GM19193 (cell line): ENCODE measurements at regions not wholly inside any gene's neighbourhood (a gene's known extent, or its start where the extent isn't known, plus 50 kb on each side); places are given as distances from the start of the nearest gene placed in this dataset.

Source experiments
- POLR2A ChIP-seq: IDR thresholded peaks from 4 replicates; pipeline ENCODE4 v1.6.1; 2011; ENCODE audit not compliant: insufficient read depth, insufficient read length; ENCODE audit errors: extremely low read depth

DNA sequence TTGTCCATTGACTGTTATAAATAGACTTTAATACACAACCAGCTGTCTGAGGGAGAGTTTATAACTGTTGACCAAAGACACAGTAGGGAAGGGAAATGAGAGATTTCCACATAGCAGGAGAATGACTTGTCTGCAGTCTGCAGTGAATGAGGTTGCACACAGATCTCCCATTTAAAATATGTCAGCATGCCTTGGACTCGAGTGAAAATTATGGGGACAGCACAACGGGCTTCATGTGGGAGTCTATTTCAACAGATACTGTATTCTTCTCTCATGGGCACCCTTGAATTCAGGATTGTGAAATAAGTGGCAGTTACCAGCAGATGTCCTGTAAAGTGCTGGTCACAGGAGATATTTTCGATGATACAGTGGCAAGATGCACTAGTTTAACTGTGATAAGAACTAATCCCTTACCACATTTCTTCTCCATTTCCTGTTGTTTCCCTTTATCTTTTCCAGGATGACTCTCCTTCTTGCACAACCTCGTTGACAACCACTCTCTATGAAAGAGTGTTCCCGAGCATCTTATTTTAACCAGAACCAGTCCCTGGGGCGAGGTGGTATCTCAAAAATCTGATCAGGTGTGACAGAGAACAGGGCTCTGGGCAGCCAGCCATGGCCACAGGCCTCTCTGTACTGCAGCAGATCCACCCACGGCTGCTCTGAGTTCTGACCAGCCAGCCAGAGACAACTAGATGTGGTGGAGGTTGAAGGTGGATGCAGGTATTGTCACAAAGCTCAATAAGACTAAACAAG is 51.5 kb upstream of the MAP3K1 start:
- no peak for TF ChIP-seq POLR2A

DNA sequence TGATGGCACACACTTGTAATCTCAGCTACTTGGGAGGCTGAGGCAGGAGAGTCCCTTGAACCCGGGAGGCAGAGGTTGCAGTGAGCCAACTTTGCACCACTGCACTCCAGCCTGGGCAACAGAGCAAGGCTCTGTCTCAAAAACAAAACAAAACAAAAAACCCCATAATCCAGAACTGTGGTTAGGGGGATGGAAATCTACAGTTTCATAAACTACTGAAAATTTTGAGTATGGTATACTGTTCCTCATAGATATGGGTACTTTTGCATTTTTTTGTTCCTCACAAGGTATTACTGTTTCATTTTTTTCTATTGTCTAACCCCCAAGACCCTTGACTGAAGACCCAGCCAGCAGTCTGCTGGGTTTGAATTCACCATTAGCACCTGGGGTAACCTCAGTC is 52.2 kb upstream of the MAP3K1 start:
- no peak for TF ChIP-seq POLR2A

DNA sequence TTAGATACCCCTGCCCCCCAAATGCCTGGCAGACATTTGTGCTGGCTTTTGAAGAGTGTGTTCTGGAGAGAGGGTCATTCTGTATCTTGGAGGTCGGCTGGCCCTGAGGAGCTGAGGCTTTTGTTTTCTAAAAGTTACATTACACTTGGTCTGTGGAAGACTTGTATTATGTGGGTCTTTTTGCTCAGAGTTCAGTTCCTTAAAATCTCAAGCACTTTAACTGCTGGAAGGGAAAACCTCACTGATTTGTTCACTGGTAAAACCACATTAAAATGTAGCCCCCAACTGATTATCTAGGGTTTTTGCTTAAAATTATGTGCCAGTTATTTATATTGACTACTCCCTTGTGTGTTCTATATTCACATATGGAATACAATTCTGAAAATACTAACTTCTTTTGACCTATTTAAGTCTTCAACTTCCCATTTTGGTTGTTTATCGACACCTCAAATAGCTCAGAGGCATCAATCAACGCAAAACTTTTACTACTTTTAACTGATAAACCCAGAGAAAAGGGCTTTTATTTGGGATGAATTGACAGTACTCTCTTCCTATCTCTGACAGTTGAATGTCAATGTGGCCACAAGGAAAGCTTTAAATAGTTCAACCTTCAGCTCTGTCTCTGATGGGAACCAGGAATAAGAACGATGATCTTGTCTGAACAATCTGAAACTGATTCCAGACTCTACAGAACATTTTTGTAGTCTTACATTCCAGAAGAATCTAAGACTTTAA is 54.0 kb upstream of the MAP3K1 start:
- TF ChIP-seq POLR2A = no peak

DNA sequence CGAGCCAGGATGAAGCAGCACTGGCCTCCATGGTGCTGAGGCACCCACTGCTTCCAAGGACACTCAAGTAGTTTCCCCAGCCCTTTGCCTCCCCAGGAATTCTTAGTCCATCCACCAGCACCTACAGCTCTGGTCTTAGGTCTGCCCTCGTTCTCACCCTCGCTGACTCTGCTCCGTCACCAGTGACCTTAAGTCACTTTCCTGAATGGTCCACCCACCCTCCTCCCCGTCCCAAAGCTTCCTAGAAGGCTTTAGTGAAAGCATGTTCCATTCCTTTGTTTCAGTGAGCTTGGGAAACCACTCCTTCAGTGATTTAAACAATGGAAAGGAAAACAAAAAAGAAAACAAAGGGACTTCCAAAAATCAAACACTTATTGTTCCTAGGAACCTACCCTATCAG is 54.6 kb upstream of the MAP3K1 start:
- TF ChIP-seq POLR2A = no peak

DNA sequence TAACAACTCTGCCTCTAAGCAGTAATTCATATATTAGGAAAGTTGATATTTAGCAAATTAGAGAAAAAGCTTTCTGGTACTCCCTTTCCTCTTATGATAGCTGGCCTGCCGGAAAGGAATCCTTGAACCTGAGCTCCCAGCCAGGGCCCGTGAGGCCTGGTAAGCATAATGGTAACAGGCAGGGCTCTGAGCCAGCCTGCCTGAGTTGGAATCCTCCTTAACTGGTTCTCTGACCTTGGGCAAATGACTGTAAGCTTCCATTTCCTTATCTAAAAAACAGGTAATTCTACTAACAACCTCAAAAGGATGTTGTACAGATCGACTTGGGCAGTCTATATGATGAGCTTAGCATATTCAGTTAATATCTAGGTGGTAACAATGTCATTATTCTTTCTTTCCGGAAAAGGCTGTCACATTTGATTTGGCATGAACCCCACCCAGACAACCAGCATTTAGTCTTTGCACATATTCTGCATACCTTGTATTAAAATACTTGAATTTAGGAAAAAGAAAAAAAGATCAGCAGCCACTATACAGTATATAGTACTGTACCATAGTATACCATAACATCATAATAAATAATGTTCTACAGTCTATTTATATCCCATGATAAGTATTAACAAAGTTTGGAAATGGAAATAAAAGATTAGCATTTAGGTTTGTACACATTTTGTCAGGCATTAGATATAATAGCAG is 55.7 kb upstream of the MAP3K1 start:
- TF ChIP-seq POLR2A = no peak

DNA sequence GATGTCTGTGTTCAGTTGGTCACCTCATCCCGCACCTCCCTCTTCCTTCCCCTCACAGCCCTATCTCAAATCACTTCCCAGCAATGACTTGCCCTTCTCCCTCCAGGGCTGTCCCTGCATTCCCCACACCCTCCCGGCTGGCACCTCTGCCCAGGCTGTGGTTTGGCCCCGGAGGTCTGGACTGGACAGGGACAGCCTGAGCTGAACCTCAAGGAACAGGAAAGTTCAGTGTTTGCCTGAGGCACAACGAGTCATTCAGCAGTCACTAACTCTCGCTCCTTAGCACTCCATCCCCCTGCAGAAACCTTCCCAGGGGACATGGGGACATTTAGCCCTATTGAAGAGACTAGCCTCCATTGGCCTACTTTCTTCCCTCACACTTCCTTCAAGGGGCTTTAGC is 58.3 kb upstream of the MAP3K1 start:
- no peak for TF ChIP-seq POLR2A

DNA sequence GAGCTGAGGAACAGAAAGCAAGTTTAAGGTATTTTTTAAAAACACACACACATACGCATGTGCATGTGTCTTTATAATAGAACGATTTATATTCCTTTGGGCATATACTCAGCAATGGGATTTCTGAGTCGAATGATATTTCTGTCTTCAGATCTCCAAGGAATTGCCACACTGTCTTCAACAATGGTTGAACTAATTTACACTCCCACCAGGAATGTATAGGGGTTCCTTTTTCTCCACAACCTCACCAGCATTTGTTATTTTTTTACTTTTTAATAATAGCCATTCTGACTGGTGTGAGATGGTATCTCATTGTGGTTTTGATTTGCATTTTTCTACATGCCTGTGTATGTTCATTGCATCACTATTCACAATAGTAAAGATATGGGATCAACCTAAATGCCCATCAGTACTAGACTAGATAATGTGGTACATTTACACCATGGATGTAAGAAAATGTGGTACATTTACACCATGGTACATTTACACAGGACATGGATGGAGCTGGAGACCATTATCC is 60.3 kb upstream of the MAP3K1 start:
- no peak for TF ChIP-seq POLR2A

DNA sequence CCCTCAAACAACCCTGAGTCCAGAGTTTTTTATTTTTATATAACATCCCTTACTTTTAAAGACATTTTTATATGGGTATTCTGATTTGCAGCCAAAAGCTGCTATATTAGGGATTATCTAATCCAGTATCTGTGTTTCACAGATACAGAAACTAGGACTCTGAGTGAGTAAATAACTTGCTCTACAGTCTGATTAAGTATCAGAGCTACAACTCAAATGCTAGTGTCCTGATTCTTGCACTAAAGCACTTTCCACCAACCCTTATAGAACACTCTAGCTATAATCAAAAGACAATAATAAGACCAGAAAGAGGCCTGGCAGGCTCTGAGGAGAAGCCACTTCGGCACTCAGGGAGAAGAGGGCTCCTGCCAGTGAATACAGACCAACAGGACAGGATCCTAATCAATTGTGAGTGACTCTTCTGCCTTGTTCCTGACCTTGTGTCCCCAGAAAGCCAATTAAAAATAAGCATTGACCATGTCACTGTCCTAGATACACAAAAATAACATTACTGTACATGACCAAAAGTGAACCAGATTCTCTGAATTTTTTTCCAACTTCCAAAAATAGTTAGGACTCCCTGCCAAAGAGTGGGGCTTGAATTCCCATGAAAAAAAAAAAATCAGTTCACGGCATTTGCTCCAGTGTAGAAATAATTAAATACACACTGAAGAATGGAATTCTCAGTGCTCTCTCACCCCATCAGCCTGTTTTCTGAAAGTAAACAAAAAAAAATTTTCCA is 63.6 kb upstream of the MAP3K1 start:
- no peak for TF ChIP-seq POLR2A

DNA sequence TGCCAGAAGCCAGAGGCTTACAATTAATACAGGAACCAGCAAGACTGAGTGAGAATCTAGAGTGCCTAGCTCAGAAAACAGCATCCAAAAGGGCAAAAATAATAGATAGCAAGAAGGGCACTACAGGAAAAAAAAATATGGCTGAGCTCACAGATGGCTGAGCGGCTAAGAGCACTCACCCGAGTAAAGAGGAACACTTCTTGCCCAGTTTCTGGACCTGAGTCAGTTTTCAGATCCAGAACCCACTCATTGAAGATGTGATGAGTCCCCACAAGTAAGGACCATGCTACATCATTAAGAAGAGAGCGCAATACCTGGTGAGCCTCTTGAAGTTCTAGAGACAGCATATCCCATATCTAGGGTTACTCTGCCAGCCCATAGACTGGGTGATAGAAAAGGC is 65.5 kb upstream of the MAP3K1 start:
- no peak for TF ChIP-seq POLR2A

DNA sequence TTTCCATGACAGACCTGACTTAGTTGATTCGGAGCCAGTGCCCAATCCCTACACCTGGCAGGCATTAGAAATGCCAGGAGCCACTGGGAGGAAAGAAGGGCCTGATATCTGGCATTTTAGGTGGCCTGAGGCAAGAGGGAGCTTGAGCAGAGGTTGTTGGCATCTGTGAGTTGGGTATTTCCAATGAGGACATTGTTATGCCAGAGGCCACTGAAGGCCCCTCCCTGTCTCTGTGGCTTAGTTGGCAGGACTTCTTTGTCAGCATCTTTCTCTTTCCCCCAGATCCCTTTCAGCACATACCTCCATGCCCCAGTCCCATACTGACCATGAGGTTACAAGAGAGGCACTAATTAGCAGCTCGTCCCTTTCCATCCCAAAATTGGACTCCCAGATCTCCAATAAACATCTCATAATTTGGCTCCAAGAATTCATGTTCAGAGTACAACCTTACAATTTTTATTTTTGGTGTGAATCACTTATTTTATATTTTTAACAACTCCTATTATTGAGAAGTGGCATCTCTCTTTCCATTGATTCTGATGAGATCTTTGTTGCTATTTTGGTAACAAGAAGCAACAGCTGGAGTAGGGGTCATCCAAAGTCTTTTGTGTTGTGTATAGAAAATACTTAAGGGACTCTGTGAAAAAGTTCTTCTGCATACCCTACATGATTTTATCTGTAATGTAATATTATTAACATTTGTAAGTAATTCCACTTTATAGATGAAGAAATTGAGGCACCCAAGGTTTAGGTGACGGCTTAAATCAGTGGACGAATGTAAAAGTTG is 68.6 kb upstream of the MAP3K1 start:
- TF ChIP-seq POLR2A = no peak

DNA sequence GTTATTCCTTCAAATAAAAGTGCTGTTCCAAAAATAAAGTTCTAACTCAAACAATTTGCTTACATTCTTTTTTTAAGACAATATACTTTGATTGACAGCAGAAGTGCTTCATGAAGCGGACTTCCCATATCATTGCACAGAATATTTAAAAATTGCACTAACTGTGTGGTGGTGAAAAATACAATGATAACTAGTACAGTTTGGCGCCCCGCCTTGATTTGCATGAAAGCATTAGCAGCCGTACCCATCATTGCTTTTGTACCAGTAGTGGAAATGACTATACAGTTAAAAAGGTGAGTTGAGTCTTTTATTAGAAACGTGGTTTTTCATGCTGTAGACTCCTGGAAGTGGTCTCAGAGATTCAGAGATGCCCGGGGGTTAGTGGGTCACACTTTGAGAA is 69.5 kb upstream of the MAP3K1 start:
- no peak for TF ChIP-seq POLR2A

DNA sequence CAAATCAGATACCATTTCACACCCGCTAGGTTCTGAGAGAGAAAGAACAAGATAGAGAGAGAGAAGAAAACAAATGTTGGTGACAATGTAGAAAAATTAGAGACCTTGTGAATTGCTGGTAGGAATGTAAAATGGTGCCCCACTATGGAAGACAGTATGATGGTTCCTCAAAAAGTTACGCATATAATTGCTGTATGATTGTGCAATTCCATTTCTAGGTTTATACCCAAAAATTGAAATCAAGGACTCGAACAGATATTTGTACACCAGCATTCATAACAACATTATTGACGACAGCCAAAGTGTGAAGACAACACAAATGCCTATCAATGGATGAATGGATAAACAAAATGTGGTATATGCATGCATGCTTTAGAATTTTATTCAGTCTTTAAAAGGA is 74.5 kb upstream of the MAP3K1 start:
- TF ChIP-seq POLR2A = no peak

DNA sequence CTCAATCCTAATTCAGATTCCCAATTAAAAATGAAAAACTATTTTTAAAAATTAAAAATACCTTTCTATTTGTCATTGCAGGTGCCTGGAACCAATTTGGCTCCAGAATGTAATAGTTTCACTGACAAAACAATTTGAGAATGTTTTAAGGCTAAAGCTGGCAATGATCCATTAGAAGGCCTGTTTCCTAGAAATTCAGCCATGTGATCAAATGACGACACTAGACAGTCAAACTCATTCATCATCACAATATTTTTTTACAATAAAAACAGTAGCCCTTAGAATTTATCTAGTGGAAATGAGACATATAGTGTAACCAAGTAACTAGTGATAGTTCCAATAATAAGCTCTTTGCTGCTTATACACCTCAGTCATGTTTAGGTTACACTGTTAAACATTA is 75.4 kb upstream of the MAP3K1 start:
- TF ChIP-seq POLR2A = no peak

DNA sequence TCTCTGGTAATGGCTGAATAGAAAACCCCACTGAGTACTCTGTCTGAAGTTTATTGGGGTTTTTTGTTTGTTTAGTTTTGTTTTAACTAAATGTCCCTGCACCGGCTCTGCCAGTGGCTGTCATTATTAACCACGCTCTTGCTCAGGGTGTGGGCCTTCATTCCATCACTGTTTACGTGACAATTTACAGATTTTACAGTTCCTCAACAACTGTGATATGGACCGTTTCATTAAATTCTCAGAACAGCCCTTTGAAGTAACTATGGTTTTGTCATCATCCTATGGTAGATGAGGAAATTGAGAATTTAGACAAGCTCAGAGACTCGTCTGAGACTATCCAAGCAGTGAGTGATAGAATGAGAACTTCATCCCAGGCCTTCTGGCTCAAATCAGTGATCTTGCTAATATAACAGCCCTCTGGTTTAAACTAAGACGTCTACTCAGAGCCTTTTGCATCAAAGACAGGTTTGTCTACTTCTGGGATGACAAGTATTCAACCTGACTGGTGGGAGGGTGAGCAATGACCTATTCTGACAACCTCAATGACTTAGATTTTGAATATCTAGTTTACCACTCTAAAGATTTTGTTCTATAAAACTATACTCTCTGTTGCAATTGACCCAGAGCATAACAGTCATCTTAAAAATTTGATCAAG is 77.3 kb upstream of the MAP3K1 start:
- no peak for TF ChIP-seq POLR2A

DNA sequence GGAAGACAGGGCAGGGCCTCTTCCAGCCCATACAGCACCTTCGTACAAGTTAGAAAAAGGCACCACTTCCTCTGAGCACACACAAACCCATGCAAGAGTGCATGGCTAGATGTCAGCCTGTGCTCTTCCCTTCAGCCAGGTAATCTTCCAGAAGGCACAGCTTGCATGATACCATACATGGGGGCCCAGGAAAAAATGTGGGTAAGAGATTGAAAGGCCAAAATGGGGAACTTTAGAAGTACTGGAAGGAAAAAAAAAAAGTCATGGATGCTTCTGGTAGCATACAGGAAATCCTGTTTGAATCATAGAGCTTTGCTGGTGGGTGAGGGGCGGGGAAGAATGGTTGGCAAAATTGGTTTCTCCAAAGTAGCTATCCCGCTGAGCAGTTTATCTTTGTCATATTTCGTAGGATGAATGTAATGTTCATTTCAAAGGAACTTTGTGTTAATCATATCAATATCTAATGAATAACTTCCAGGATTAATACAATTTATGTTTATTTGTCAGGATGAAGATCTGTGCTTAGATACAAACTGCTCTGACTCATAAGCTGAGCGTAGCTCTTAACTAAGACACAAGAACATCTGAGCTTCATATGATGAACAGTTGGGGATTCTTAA is 78.2 kb upstream of the MAP3K1 start:
- TF ChIP-seq POLR2A = no peak
